ENCODE measurements at regions not wholly inside any gene's neighbourhood (a gene's known extent, or its start where the extent isn't known, plus 50 kb on each side); places are given as distances from the start of the nearest gene placed in this dataset.

- TF ChIP-seq, protein P1, sequence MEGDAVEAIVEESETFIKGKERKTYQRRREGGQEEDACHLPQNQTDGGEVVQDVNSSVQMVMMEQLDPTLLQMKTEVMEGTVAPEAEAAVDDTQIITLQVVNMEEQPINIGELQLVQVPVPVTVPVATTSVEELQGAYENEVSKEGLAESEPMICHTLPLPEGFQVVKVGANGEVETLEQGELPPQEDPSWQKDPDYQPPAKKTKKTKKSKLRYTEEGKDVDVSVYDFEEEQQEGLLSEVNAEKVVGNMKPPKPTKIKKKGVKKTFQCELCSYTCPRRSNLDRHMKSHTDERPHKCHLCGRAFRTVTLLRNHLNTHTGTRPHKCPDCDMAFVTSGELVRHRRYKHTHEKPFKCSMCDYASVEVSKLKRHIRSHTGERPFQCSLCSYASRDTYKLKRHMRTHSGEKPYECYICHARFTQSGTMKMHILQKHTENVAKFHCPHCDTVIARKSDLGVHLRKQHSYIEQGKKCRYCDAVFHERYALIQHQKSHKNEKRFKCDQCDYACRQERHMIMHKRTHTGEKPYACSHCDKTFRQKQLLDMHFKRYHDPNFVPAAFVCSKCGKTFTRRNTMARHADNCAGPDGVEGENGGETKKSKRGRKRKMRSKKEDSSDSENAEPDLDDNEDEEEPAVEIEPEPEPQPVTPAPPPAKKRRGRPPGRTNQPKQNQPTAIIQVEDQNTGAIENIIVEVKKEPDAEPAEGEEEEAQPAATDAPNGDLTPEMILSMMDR (IDR thresholded peaks at IDR 0.05; ENCODE audit: low read depth, low read length) = no peak
- no peak for TF ChIP-seq EZH2phosphoT487 (IDR thresholded peaks at IDR 0.05; ENCODE audit: low read depth)
Measured at GRCh38 chr18:47566809-47567208, 315.3 kb upstream of the SKOR2 start.
